ENCODE measurements at regions not wholly inside any gene's neighbourhood (a gene's known extent, or its start where the extent isn't known, plus 50 kb on each side); places are given as distances from the start of the nearest gene placed in this dataset.

DNA sequence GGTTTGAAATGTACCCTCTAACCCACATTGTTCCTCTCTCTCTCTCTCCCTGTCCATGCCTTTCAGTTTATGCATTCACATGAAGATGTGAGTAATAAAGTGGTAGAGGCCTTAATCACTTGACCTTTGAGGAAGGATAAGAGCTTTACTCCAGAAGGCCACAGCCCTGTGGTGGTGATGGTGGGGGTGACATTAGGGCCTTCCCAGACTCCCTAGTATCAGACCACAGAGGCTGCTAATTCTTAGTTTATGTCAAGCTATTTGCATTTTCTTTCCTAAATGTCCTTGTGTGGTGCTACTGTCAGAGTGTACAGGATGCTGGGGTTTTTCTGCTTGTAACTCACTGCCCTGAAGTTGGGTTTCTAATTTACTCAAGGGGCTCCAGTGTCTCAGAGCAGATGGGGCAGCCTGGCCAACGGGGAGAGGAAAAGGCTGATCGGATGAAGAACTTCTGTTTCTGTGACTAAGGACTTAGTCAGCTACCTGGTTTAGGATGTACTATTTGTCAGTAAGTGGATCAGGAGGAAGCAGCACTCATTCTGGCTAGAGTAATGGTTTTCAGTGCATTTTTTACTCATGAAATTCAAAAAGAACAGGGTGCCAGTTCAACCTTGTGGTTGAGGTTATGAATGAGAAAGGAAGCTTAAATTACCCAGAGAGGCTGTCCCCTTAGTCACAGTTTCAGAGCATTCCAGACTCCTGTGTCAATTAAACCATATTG is 509.6 kb upstream of the DIPK2B start:
- Mint-ChIP-seq H3K27ac (no peak overlapping the region), H3K4me1 (peaks cover 5% of the 10 kb centered on the region), H3K27me3 (ENCODE audit: low read depth, poor library complexity) (no peaks in the 10 kb centered on the region), H3K36me3 (ENCODE audit: low read depth) (no peaks in the 10 kb centered on the region), H3K9me3 (peaks cover 37% of the 10 kb centered on the region), H3K4me3 (no peak overlapping the region)
- DNase-seq = no peak
- TF ChIP-seq, protein P1, sequence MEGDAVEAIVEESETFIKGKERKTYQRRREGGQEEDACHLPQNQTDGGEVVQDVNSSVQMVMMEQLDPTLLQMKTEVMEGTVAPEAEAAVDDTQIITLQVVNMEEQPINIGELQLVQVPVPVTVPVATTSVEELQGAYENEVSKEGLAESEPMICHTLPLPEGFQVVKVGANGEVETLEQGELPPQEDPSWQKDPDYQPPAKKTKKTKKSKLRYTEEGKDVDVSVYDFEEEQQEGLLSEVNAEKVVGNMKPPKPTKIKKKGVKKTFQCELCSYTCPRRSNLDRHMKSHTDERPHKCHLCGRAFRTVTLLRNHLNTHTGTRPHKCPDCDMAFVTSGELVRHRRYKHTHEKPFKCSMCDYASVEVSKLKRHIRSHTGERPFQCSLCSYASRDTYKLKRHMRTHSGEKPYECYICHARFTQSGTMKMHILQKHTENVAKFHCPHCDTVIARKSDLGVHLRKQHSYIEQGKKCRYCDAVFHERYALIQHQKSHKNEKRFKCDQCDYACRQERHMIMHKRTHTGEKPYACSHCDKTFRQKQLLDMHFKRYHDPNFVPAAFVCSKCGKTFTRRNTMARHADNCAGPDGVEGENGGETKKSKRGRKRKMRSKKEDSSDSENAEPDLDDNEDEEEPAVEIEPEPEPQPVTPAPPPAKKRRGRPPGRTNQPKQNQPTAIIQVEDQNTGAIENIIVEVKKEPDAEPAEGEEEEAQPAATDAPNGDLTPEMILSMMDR (IDR thresholded peaks at IDR 0.05) = no peak

DNA sequence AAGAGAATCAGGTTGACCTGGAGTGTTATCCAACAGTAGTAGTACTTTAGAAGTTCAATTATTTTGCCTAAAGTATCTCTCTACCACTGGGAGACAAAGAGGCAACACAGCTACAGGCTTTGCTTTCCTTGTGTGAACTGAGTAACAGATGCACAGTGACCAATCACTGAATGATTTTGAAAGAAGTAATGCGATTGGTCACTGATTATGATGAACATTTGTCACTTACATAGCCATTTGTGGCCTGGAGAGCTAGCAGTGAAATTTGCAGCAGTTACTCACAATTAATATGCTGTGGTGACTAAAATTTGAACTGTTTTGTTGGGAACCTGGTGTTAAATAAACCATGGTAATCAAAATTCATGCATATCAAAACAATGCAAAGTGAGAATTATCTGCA is 508.7 kb upstream of the DIPK2B start:
- no peak for DNase-seq
- Mint-ChIP-seq H3K4me1 (peaks cover 10% of the 10 kb centered on the region), H3K27me3 (ENCODE audit: low read depth, poor library complexity) (no peaks in the 10 kb centered on the region), H3K36me3 (ENCODE audit: low read depth) (no peaks in the 10 kb centered on the region), H3K4me3 (no peak overlapping the region), H3K9me3 (peaks cover 40% of the 10 kb centered on the region), H3K27ac (no peak overlapping the region)
- TF ChIP-seq, protein P1 (IDR thresholded peaks at IDR 0.05) = no peak

DNA sequence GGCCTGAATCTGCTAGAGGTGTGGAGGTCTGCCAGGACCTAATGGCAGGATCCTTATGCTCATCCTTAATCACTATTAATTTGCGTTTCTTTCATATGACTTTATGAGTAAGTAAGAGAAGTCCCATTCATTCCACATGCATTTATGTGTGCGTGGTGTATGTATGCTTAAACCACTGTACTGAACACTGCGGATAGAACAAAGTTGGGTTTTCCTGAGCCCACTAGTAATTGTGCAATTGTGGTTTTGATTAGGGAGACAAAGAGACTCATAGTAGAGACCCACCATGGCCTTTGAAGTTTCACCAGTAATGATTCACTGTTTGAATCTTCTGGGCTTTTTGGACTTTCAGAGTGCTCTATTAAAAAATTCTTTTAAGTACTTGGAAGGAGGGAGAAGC is 498.5 kb upstream of the DIPK2B start:
- Mint-ChIP-seq H3K27me3 (ENCODE audit: low read depth, poor library complexity) (peaks cover 11% of the 10 kb centered on the region), H3K4me1 (no peaks in the 10 kb centered on the region), H3K9me3 (peaks cover 46% of the 10 kb centered on the region), H3K27ac (no peak overlapping the region), H3K4me3 (no peak overlapping the region), H3K36me3 (ENCODE audit: low read depth) (no peaks in the 10 kb centered on the region)
- DNase-seq = no peak
- TF ChIP-seq, protein P1 (IDR thresholded peaks at IDR 0.05) = no peak

DNA sequence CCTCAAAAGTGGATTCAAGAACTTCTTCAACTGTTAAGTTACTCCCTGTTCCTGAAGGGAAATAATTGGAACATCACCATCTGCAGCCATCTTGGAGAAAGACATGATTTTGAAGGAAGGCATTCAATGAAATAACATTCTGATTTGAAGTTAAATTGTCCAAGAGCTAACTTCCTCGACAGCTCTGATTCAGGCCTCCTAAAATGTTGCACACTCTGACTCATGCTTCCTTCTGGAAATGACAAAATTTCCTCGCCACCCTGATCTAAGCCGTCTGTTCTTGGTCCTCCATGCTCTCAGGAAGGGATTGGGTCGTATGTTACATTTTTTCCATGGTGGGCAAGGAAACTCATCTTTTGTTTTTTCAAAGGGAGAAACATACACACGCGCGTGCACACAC is 496.9 kb upstream of the DIPK2B start:
- Mint-ChIP-seq H3K27ac (no peak overlapping the region), H3K36me3 (ENCODE audit: low read depth) (no peaks in the 10 kb centered on the region), H3K4me3 (no peak overlapping the region), H3K9me3 (peaks cover 38% of the 10 kb centered on the region), H3K27me3 (ENCODE audit: low read depth, poor library complexity) (peaks cover 11% of the 10 kb centered on the region), H3K4me1 (no peaks in the 10 kb centered on the region)
- no peak for DNase-seq
- TF ChIP-seq, protein P1 (IDR thresholded peaks at IDR 0.05) = no peak

DNA sequence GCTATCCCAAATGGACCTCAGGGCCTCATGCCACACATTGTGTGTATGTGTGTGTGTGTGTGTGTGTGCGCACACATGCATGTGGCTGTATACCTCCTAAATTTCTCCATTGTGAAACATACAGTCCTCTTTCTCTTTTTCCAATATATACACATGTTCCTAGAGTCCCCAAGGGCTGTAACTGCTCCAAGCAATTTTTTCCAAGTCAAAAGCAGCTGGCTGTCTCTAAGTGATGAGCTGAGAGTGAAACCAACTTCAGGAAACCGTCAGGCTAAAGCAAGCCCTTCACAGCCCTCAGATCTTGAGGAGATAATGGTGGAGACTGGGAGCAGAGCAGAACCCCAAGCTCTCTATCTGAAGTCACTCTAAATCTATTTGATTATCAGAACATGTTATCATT is 496.1 kb upstream of the DIPK2B start:
- H3K4me3 Mint-ChIP-seq = no peak overlapping the region
- TF ChIP-seq, protein P1 (IDR thresholded peaks at IDR 0.05) = no peak

DNA sequence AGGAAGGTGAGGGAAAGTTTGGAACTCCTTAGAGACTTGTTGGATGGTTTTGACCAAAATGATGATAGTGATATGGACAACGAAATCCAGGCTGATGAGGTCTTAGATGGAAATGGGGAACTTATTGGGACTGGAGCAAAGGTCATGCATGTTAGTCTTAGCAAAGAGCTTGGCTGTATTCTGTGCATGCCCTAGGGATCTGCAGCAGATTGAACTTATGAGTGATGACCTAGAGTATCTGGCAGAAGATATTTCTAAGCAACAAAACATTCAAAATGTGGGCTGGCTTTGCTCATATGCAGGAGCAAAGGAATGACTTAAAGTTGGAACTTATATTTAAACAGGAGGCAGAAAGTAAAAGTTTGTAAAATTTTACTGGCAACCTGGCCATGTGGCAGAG is 489.3 kb upstream of the DIPK2B start:
- DNase-seq = no peak
- H3K36me3 Mint-ChIP-seq (ENCODE audit: low read depth) = no peaks in the 10 kb centered on the region
- H3K27me3 Mint-ChIP-seq (ENCODE audit: low read depth, poor library complexity) = no peaks in the 10 kb centered on the region
- H3K4me1 Mint-ChIP-seq = no peaks in the 10 kb centered on the region
- peaks cover 27% of the 10 kb centered on the region for H3K9me3 Mint-ChIP-seq
- no peak overlapping the region for H3K4me3 Mint-ChIP-seq
- TF ChIP-seq, protein P1 (IDR thresholded peaks at IDR 0.05) = no peak
- H3K27ac Mint-ChIP-seq = no peak overlapping the region

More for the DNA sequence above, 496.1 kb upstream of the DIPK2B start:
- peaks cover 33% of the 10 kb centered on the region for H3K9me3 Mint-ChIP-seq
- no peak for DNase-seq
- H3K4me1 Mint-ChIP-seq = no peaks in the 10 kb centered on the region
- peaks cover 11% of the 10 kb centered on the region for H3K27me3 Mint-ChIP-seq (ENCODE audit: low read depth, poor library complexity)
- no peak overlapping the region for H3K27ac Mint-ChIP-seq
- H3K36me3 Mint-ChIP-seq (ENCODE audit: low read depth) = no peaks in the 10 kb centered on the region
